Osteocyte (in vitro differentiated cells): ENCODE measurements at regions not wholly inside any gene's neighbourhood (a gene's known extent, or its start where the extent isn't known, plus 50 kb on each side); places are given as distances from the start of the nearest gene placed in this dataset.

Source experiments
- DNase-seq: peaks from one replicate; pipeline ENCODE4 v3.0.0; 2021; ENCODE audit warnings: mixed read lengths; ENCODE audit not compliant: unreplicated experiment; ENCODE audit errors: extremely low spot score
- H3K27ac Mint-ChIP-seq: one replicate; pipeline ENCODE4 v1.8.0; 2021; ENCODE audit warnings: mild to moderate bottlenecking, mixed read lengths; ENCODE audit not compliant: unreplicated experiment
- H3K27me3 Mint-ChIP-seq: one replicate; pipeline ENCODE4 v1.8.0; 2021; ENCODE audit warnings: mixed read lengths; ENCODE audit not compliant: unreplicated experiment
- H3K36me3 Mint-ChIP-seq: one replicate; pipeline ENCODE4 v1.8.0; 2021; ENCODE audit warnings: mixed read lengths; ENCODE audit not compliant: unreplicated experiment
- H3K4me1 Mint-ChIP-seq: one replicate; pipeline ENCODE4 v1.8.0; 2021; ENCODE audit warnings: mixed read lengths; ENCODE audit not compliant: unreplicated experiment
- H3K4me3 Mint-ChIP-seq: one replicate; pipeline ENCODE4 v1.8.0; 2021; ENCODE audit warnings: mild to moderate bottlenecking, moderate library complexity, mixed read lengths; ENCODE audit not compliant: unreplicated experiment
- H3K9me3 Mint-ChIP-seq: one replicate; pipeline ENCODE4 v1.8.0; 2021; ENCODE audit warnings: mixed read lengths; ENCODE audit not compliant: unreplicated experiment
- TF ChIP-seq, protein P1 (sequence below): fragments of 200-600 bp; sonication (generic); IDR thresholded peaks from 2 replicates; pipeline ENCODE4 v1.5.0; 2021; ENCODE audit warnings: antibody characterized with exemption, mild to moderate bottlenecking, moderate library complexity

DNA sequence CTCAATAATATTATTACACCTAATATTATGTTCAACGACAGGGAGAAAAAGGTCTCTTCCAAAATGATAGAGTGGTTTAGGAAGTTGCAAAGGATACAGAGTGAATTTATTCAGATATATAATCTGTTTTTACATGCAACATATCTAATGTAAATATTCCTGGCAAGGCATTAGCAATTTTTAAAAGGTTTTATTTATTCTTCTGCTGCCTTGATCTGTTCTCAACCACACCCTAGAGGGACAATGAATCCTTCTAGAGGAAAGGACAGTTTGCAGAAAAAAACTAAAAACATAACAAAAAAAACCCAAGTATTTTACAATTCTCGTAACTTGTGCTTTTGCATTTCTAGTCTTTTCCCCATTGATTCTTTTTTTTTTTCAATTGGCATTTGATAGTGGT lies 459.6 kb downstream of the KLF12 start:
- TF ChIP-seq, protein P1, sequence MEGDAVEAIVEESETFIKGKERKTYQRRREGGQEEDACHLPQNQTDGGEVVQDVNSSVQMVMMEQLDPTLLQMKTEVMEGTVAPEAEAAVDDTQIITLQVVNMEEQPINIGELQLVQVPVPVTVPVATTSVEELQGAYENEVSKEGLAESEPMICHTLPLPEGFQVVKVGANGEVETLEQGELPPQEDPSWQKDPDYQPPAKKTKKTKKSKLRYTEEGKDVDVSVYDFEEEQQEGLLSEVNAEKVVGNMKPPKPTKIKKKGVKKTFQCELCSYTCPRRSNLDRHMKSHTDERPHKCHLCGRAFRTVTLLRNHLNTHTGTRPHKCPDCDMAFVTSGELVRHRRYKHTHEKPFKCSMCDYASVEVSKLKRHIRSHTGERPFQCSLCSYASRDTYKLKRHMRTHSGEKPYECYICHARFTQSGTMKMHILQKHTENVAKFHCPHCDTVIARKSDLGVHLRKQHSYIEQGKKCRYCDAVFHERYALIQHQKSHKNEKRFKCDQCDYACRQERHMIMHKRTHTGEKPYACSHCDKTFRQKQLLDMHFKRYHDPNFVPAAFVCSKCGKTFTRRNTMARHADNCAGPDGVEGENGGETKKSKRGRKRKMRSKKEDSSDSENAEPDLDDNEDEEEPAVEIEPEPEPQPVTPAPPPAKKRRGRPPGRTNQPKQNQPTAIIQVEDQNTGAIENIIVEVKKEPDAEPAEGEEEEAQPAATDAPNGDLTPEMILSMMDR = no peak
- Mint-ChIP-seq H3K27me3 (no peaks in the 10 kb centered on the region), H3K4me3 (no peak overlapping the region), H3K36me3 (no peaks in the 10 kb centered on the region), H3K4me1 (peaks cover 16% of the 10 kb centered on the region), H3K9me3 (no peaks in the 10 kb centered on the region), H3K27ac (no peak overlapping the region)
- no peak for DNase-seq

DNA sequence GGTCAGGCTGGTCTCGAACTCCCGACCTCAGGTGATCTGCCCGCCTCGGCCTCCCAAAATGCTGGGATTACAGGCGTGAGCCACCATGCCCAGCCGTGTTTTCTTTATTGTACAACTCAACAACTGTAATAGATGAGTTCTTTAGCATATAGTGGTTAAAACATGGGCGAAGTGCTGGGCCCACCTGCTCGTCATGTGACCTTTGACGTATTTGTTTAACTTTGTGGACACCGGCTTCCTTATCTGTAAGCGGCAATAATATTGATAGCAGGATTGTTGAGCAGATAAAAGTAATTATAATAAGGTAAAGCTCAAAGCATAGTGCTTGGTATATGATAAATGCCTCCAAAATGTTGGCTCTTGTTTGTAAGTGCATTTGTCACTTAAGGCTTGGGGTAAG lies 460.3 kb downstream of the KLF12 start:
- no peaks in the 10 kb centered on the region for H3K9me3 Mint-ChIP-seq
- no peaks in the 10 kb centered on the region for H3K36me3 Mint-ChIP-seq
- H3K27me3 Mint-ChIP-seq = no peaks in the 10 kb centered on the region
- DNase-seq = no peak
- TF ChIP-seq, protein P1 = no peak
- H3K4me3 Mint-ChIP-seq = no peak overlapping the region
- H3K27ac Mint-ChIP-seq = no peak overlapping the region
- H3K4me1 Mint-ChIP-seq = peaks cover 16% of the 10 kb centered on the region

DNA sequence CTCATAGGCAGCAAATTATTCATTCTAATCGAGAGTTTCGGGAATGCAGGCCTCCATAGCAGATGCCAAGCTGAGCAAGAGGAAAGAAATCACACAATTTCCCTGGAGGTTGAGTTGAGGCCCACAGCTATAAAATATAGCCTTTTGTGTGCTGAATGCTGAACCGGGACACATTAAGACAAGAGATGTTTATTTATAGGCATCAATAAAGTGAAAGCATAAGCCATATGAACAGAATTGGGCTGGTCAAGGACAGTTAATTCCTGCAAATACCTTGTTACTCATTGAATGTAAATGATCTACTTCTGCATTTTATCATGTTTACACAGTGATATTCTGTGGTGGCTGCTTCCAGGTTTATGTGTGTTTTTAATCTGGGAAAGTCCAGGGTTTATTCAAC lies 461.7 kb downstream of the KLF12 start:
- no peaks in the 10 kb centered on the region for H3K36me3 Mint-ChIP-seq
- H3K4me3 Mint-ChIP-seq = no peak overlapping the region

DNA sequence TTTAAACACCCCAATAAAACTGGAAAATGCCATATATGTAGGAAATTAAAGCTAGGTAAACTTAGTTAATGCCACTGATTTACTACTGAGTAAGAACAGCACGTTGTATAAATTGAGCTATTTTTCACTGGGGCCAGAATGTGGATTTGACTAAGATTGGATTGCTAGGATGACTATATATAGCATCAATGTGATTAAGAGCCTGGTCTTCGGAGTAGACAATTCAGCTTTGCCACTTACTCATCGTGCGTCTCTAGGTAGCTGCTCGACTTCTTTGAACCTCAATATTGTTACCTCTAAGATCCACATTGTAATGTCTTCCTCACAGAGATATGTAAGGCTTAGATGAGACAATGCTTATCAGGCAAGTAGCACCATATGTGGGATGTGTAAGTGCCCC lies 462.5 kb downstream of the KLF12 start:
- peaks cover 2% of the 10 kb centered on the region for H3K27me3 Mint-ChIP-seq
- no peak overlapping the region for H3K27ac Mint-ChIP-seq
- no peaks in the 10 kb centered on the region for H3K9me3 Mint-ChIP-seq
- no peak for DNase-seq
- H3K4me1 Mint-ChIP-seq = peaks cover 5% of the 10 kb centered on the region
- H3K4me3 Mint-ChIP-seq = no peak overlapping the region
- TF ChIP-seq, protein P1 = no peak
- H3K36me3 Mint-ChIP-seq = no peaks in the 10 kb centered on the region

More for the DNA sequence above, 461.7 kb downstream of the KLF12 start:
- Mint-ChIP-seq H3K27me3 (no peaks in the 10 kb centered on the region), H3K9me3 (no peaks in the 10 kb centered on the region), H3K27ac (no peak overlapping the region), H3K4me1 (peaks cover 12% of the 10 kb centered on the region)
- TF ChIP-seq, protein P1 = no peak
- no peak for DNase-seq

DNA sequence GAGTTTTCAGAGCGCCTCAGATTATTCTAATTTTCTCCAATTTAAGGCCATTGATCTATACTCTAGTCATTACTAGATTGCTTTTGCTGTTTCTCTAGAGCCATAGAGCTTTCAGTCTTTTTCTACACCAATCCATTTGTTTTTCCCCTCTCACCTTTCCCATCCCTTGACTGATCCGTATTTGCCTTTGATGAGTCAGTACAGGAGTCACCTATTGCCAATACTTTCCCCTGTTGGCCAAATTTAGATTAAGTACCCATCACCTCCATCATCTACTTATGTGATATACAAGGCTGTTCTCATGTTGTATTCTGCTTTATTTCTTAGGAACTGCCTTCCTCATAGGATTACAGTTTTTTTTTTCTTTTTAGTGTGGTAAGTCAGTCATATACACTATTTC lies 463.2 kb downstream of the KLF12 start:
- peaks cover 7% of the 10 kb centered on the region for H3K27me3 Mint-ChIP-seq

More for the DNA sequence above, 463.2 kb downstream of the KLF12 start:
- no peak for DNase-seq
- Mint-ChIP-seq H3K9me3 (no peaks in the 10 kb centered on the region), H3K4me1 (peaks cover 4% of the 10 kb centered on the region), H3K27ac (no peak overlapping the region), H3K36me3 (no peaks in the 10 kb centered on the region), H3K4me3 (no peak overlapping the region)
- TF ChIP-seq, protein P1 = no peak
